ENCODE measurements at regions not wholly inside any gene's neighbourhood (a gene's known extent, or its start where the extent isn't known, plus 50 kb on each side); places are given as distances from the start of the nearest gene placed in this dataset.
"Not testable (repeated sequence)": the region's sequence is repeated elsewhere in the genome, so short reads cannot be mapped to it uniquely, and the experiment has no call there.

DNA sequence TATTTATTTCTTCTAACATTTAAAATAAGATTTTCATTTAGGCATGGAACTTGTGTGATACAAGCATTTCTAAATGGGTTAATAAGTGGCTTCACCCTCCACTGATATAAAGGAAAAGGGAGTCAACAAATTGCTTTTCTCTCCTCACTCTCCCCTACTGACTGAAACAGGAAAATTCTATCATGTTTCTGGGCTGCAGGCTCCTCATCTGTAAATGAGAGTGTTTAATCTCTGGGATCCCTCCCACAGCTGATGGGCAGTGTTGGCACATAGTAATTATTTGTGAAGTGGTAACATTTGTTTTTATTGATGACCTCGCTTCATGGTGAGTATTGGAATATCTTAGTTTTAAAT lies 69.8 kb upstream of the WARS2 start:
- Histone ChIP-seq H3K79me2 (ENCODE audit: insufficient read depth) (no peaks in the 10 kb centered on the region), H3K36me3 (replicated peaks in 1 of 2; ENCODE audit: control insufficient read depth in 1 of 2, insufficient read depth in 2 of 2, low read length in 1 of 2) (no peaks in the 10 kb centered on the region), H3K4me3 (ENCODE audit: low read depth in 2 of 2, low read length in 1 of 2) (no peak overlapping the region), H3K27ac (ENCODE audit: low read depth in 2 of 2, low read length in 1 of 2) (no peak overlapping the region), H3K9me3 (no peaks in the 10 kb centered on the region), H3K27me3 (ENCODE audit: insufficient read depth) (no peaks in the 10 kb centered on the region), H3F3A (replicated peaks; ENCODE audit: insufficient read depth) (no peaks in the 10 kb centered on the region), H2AFZ (ENCODE audit: low read depth) (no peak overlapping the region), H3K9me2 (no peaks in the 10 kb centered on the region), H4K20me1 (ENCODE audit: insufficient read depth) (no peaks in the 10 kb centered on the region), H3K4me1 (ENCODE audit: control insufficient read depth in 1 of 2, insufficient read depth in 2 of 2, low read depth in 1 of 2, low read length in 1 of 2) (no peaks in the 10 kb centered on the region), H3K9ac (no peak overlapping the region), H3K4me2 (no peak overlapping the region)
- POLR2A ChIA-PET: no interaction called here
- DNase-seq: no peak
- CTCF ChIA-PET: no interaction called here
- WGBS (ENCODE audit: low lambda C conversion rate): 50% methylated on average over 1 of the region's 1 CpG
- TF ChIP-seq EZH2phosphoT487 (IDR thresholded peaks at IDR 0.05; ENCODE audit: borderline replicate concordance, low read depth) (no peak), SMC3 (IDR thresholded peaks at IDR 0.05; ENCODE audit: low read depth, low read length) (no peak), ELF1 (IDR thresholded peaks at IDR 0.05) (no peak), POLR2AphosphoS5 (IDR thresholded peaks at IDR 0.05; ENCODE audit: low read depth, low read length) (no peak), EP300 (IDR thresholded peaks at IDR 0.05; ENCODE audit: borderline replicate concordance in 1 of 2, low read depth in 1 of 2, low read length in 1 of 2) (no peak), TCF12 (IDR thresholded peaks at IDR 0.05) (no peak), FOXJ3 (CRISPR knock-in tag; IDR thresholded peaks at IDR 0.05) (no peak), NFIC (IDR thresholded peaks at IDR 0.05; ENCODE audit: borderline replicate concordance) (no peak), CHD2 (IDR thresholded peaks at IDR 0.05; ENCODE audit: low read length, partially characterized antibody) (no peak)
- TF ChIP-seq, protein P1, sequence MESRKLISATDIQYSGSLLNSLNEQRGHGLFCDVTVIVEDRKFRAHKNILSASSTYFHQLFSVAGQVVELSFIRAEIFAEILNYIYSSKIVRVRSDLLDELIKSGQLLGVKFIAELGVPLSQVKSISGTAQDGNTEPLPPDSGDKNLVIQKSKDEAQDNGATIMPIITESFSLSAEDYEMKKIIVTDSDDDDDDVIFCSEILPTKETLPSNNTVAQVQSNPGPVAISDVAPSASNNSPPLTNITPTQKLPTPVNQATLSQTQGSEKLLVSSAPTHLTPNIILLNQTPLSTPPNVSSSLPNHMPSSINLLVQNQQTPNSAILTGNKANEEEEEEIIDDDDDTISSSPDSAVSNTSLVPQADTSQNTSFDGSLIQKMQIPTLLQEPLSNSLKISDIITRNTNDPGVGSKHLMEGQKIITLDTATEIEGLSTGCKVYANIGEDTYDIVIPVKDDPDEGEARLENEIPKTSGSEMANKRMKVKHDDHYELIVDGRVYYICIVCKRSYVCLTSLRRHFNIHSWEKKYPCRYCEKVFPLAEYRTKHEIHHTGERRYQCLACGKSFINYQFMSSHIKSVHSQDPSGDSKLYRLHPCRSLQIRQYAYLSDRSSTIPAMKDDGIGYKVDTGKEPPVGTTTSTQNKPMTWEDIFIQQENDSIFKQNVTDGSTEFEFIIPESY (IDR thresholded peaks at IDR 0.05; ENCODE audit: borderline replicate concordance, low read depth): no peak
- TF ChIP-seq, protein P2, sequence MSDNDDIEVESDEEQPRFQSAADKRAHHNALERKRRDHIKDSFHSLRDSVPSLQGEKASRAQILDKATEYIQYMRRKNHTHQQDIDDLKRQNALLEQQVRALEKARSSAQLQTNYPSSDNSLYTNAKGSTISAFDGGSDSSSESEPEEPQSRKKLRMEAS (IDR thresholded peaks at IDR 0.05; ENCODE audit: low read depth): no peak
- TF ChIP-seq, protein P3, sequence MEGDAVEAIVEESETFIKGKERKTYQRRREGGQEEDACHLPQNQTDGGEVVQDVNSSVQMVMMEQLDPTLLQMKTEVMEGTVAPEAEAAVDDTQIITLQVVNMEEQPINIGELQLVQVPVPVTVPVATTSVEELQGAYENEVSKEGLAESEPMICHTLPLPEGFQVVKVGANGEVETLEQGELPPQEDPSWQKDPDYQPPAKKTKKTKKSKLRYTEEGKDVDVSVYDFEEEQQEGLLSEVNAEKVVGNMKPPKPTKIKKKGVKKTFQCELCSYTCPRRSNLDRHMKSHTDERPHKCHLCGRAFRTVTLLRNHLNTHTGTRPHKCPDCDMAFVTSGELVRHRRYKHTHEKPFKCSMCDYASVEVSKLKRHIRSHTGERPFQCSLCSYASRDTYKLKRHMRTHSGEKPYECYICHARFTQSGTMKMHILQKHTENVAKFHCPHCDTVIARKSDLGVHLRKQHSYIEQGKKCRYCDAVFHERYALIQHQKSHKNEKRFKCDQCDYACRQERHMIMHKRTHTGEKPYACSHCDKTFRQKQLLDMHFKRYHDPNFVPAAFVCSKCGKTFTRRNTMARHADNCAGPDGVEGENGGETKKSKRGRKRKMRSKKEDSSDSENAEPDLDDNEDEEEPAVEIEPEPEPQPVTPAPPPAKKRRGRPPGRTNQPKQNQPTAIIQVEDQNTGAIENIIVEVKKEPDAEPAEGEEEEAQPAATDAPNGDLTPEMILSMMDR (IDR thresholded peaks at IDR 0.05): no peak
- TF ChIP-seq, protein P4, sequence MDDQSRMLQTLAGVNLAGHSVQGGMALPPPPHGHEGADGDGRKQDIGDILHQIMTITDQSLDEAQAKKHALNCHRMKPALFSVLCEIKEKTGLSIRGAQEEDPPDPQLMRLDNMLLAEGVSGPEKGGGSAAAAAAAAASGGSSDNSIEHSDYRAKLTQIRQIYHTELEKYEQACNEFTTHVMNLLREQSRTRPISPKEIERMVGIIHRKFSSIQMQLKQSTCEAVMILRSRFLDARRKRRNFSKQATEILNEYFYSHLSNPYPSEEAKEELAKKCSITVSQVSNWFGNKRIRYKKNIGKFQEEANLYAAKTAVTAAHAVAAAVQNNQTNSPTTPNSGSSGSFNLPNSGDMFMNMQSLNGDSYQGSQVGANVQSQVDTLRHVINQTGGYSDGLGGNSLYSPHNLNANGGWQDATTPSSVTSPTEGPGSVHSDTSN (IDR thresholded peaks at IDR 0.05): no peak

DNA sequence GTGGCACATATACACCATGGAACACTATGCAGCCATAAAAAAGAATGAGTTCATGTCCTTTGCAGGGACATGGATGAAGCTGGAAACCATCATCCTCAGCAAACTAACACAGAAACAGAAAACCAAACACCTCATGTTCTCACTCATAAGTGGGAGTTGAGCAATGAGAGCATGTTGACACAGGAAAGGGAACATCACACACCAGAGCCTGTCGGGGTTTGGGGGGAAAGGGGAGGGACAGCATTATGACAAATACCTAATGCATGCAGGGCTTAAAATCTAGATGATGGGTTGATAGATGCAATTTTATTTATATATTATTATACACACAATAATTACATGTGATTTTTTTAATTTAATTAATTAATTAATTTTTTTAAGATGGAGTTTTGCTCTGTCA lies 72.8 kb upstream of the WARS2 start:
- H3K4me2 ChIP-seq; H3K4me3 ChIP-seq (ENCODE audit: low read depth in 2 of 2, low read length in 1 of 2); CTCF ChIA-PET; H3K9me2 ChIP-seq; H3F3A ChIP-seq (replicated peaks; ENCODE audit: insufficient read depth); H3K27me3 ChIP-seq (ENCODE audit: insufficient read depth); H3K36me3 ChIP-seq (replicated peaks in 1 of 2; ENCODE audit: control insufficient read depth in 1 of 2, insufficient read depth in 2 of 2, low read length in 1 of 2); H3K4me1 ChIP-seq (ENCODE audit: control insufficient read depth in 1 of 2, insufficient read depth in 2 of 2, low read depth in 1 of 2, low read length in 1 of 2); DNase-seq; H3K9me3 ChIP-seq; H3K27ac ChIP-seq (ENCODE audit: low read depth in 2 of 2, low read length in 1 of 2); H3K79me2 ChIP-seq (ENCODE audit: insufficient read depth); H4K20me1 ChIP-seq (ENCODE audit: insufficient read depth); POLR2A ChIA-PET; H2AFZ ChIP-seq (ENCODE audit: low read depth); H3K9ac ChIP-seq: not testable (repeated sequence)
- WGBS (ENCODE audit: low lambda C conversion rate): 50% methylated on average over 1 of the region's 1 CpG

DNA sequence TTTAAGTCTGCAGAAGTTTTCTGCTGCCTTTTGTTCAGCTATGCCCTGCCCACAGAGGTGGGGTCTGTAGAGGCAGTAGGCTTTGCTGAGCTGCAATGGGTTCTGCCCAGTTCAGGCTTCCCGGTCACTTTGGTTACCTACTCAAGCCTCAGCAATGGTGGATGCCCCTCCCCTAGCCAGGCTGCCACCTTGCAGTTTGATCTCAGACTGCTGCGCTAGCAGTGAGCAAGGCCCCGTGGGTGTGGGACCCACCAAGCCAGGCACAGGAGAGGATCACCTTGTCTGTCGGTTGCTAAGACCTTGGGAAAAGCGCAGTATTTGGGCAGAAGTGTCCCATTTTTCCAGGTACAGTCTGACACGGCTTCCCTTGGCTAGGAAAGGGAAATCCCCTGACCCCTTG lies 74.5 kb upstream of the WARS2 start:
- H3K4me1 ChIP-seq (ENCODE audit: control insufficient read depth in 1 of 2, insufficient read depth in 2 of 2, low read depth in 1 of 2, low read length in 1 of 2); H3K4me2 ChIP-seq; H3K4me3 ChIP-seq (ENCODE audit: low read depth in 2 of 2, low read length in 1 of 2); POLR2A ChIA-PET; DNase-seq; CTCF ChIA-PET; H3K9me3 ChIP-seq; H3K27me3 ChIP-seq (ENCODE audit: insufficient read depth); H3K27ac ChIP-seq (ENCODE audit: low read depth in 2 of 2, low read length in 1 of 2); H3K36me3 ChIP-seq (replicated peaks in 1 of 2; ENCODE audit: control insufficient read depth in 1 of 2, insufficient read depth in 2 of 2, low read length in 1 of 2); H3K9ac ChIP-seq; H3F3A ChIP-seq (replicated peaks; ENCODE audit: insufficient read depth); H4K20me1 ChIP-seq (ENCODE audit: insufficient read depth); H3K9me2 ChIP-seq; H2AFZ ChIP-seq (ENCODE audit: low read depth); H3K79me2 ChIP-seq (ENCODE audit: insufficient read depth): not testable (repeated sequence)
- 42% methylated on average over 5 of the region's 6 CpGs for WGBS (ENCODE audit: low lambda C conversion rate)
